T-helper 2 cell treated with Interferon-gamma antibody and Interleukin-4, amounts not matched to agents 5 μg/mL and 100 μg/mL, for 36 hours (primary cell): ENCODE measurements at regions not wholly inside any gene's neighbourhood (a gene's known extent, or its start where the extent isn't known, plus 50 kb on each side); places are given as distances from the start of the nearest gene placed in this dataset.

Experiments
- DNase-seq: peaks from one replicate; pipeline ENCODE4 v3.0.0; 2021; ENCODE audit warnings: low spot score
- H3K27ac Mint-ChIP-seq: one replicate; pipeline ENCODE4 v1.8.0; 2021; ENCODE audit warnings: mild to moderate bottlenecking, mixed read lengths
- H3K27me3 Mint-ChIP-seq: one replicate; pipeline ENCODE4 v1.8.0; 2021; ENCODE audit warnings: low read depth, mixed read lengths
- H3K36me3 Mint-ChIP-seq: one replicate; pipeline ENCODE4 v1.8.0; 2021; ENCODE audit warnings: low read depth, mixed read lengths
- H3K4me1 Mint-ChIP-seq: one replicate; pipeline ENCODE4 v1.8.0; 2021; ENCODE audit warnings: low read depth, mixed read lengths
- H3K4me3 Mint-ChIP-seq: one replicate; pipeline ENCODE4 v1.8.0; 2022; ENCODE audit warnings: mild to moderate bottlenecking, moderate library complexity, mixed read lengths
- H3K9me3 Mint-ChIP-seq: one replicate; pipeline ENCODE4 v1.8.0; 2021; ENCODE audit warnings: mixed read lengths

GRCh38 chr4:147325571-147325981, 155.3 kb upstream of the EDNRA start:
- Mint-ChIP-seq H3K4me1 (no peaks in the 10 kb centered on the region), H3K27ac (no peak overlapping the region), H3K27me3 (no peaks in the 10 kb centered on the region), H3K4me3 (no peak overlapping the region), H3K9me3 (no peaks in the 10 kb centered on the region), H3K36me3 (no peaks in the 10 kb centered on the region)
- no peak for DNase-seq

- no peak for DNase-seq
- H3K27ac Mint-ChIP-seq: no peak overlapping the region
- no peaks in the 10 kb centered on the region for H3K27me3 Mint-ChIP-seq
- H3K36me3 Mint-ChIP-seq: no peaks in the 10 kb centered on the region
- no peaks in the 10 kb centered on the region for H3K9me3 Mint-ChIP-seq
- no peak overlapping the region for H3K4me3 Mint-ChIP-seq
- H3K4me1 Mint-ChIP-seq: no peaks in the 10 kb centered on the region
Measured at GRCh38 chr4:147326591-147326990, 154.3 kb upstream of the EDNRA start.

GRCh38 chr4:147327322-147327721, 153.6 kb upstream of the EDNRA start:
- no peak for DNase-seq
- Mint-ChIP-seq H3K36me3 (no peaks in the 10 kb centered on the region), H3K4me1 (no peaks in the 10 kb centered on the region), H3K27me3 (no peaks in the 10 kb centered on the region), H3K9me3 (no peaks in the 10 kb centered on the region), H3K4me3 (no peak overlapping the region), H3K27ac (no peak overlapping the region)

GRCh38 chr4:147328189-147328588, 152.7 kb upstream of the EDNRA start:
- no peak for DNase-seq
- Mint-ChIP-seq H3K4me3 (no peak overlapping the region), H3K36me3 (no peaks in the 10 kb centered on the region), H3K4me1 (no peaks in the 10 kb centered on the region), H3K27ac (no peak overlapping the region), H3K9me3 (no peaks in the 10 kb centered on the region), H3K27me3 (no peaks in the 10 kb centered on the region)

GRCh38 chr4:147328756-147329446, 152.0 kb upstream of the EDNRA start:
- Mint-ChIP-seq H3K36me3 (no peaks in the 10 kb centered on the region), H3K27me3 (no peaks in the 10 kb centered on the region), H3K4me1 (no peaks in the 10 kb centered on the region), H3K27ac (no peak overlapping the region), H3K9me3 (no peaks in the 10 kb centered on the region), H3K4me3 (no peak overlapping the region)
- no peak for DNase-seq

- H3K4me1 Mint-ChIP-seq: no peaks in the 10 kb centered on the region
- no peak for DNase-seq
- no peak overlapping the region for H3K4me3 Mint-ChIP-seq
- no peaks in the 10 kb centered on the region for H3K27me3 Mint-ChIP-seq
- no peaks in the 10 kb centered on the region for H3K9me3 Mint-ChIP-seq
- no peak overlapping the region for H3K27ac Mint-ChIP-seq
- no peaks in the 10 kb centered on the region for H3K36me3 Mint-ChIP-seq
Measured at GRCh38 chr4:147332091-147332490, 148.8 kb upstream of the EDNRA start.

- DNase-seq: no peak
- H3K4me3 Mint-ChIP-seq: no peak overlapping the region
- H3K4me1 Mint-ChIP-seq: no peaks in the 10 kb centered on the region
- no peaks in the 10 kb centered on the region for H3K36me3 Mint-ChIP-seq
- no peaks in the 10 kb centered on the region for H3K27me3 Mint-ChIP-seq
- H3K27ac Mint-ChIP-seq: no peak overlapping the region
- no peaks in the 10 kb centered on the region for H3K9me3 Mint-ChIP-seq
Measured at GRCh38 chr4:147334478-147334877, 146.4 kb upstream of the EDNRA start.

GRCh38 chr4:147335183-147335582, 145.7 kb upstream of the EDNRA start:
- Mint-ChIP-seq H3K9me3 (no peaks in the 10 kb centered on the region), H3K27me3 (no peaks in the 10 kb centered on the region), H3K36me3 (no peaks in the 10 kb centered on the region), H3K4me1 (no peaks in the 10 kb centered on the region), H3K4me3 (no peak overlapping the region), H3K27ac (no peak overlapping the region)
- DNase-seq: no peak

GRCh38 chr4:147336252-147336651, 144.6 kb upstream of the EDNRA start:
- DNase-seq: no peak
- no peaks in the 10 kb centered on the region for H3K4me1 Mint-ChIP-seq

GRCh38 chr4:147339100-147339499, 141.8 kb upstream of the EDNRA start:
- no peaks in the 10 kb centered on the region for H3K9me3 Mint-ChIP-seq
- no peak overlapping the region for H3K4me3 Mint-ChIP-seq
- no peak for DNase-seq
- H3K36me3 Mint-ChIP-seq: no peaks in the 10 kb centered on the region
- H3K27ac Mint-ChIP-seq: no peak overlapping the region
- no peaks in the 10 kb centered on the region for H3K4me1 Mint-ChIP-seq
- no peaks in the 10 kb centered on the region for H3K27me3 Mint-ChIP-seq

More at GRCh38 chr4:147336252-147336651, 144.6 kb upstream of the EDNRA start:
- no peak overlapping the region for H3K27ac Mint-ChIP-seq
- no peaks in the 10 kb centered on the region for H3K36me3 Mint-ChIP-seq
- no peak overlapping the region for H3K4me3 Mint-ChIP-seq
- H3K27me3 Mint-ChIP-seq: no peaks in the 10 kb centered on the region
- H3K9me3 Mint-ChIP-seq: no peaks in the 10 kb centered on the region

- Mint-ChIP-seq H3K4me3 (no peak overlapping the region), H3K9me3 (no peaks in the 10 kb centered on the region), H3K4me1 (no peaks in the 10 kb centered on the region), H3K27me3 (no peaks in the 10 kb centered on the region), H3K36me3 (no peaks in the 10 kb centered on the region), H3K27ac (no peak overlapping the region)
- no peak for DNase-seq
Measured at GRCh38 chr4:147340111-147340510, 140.8 kb upstream of the EDNRA start.

GRCh38 chr4:147340591-147341120, 140.2 kb upstream of the EDNRA start:
- Mint-ChIP-seq H3K4me3 (no peak overlapping the region), H3K27ac (no peak overlapping the region), H3K4me1 (no peaks in the 10 kb centered on the region), H3K27me3 (no peaks in the 10 kb centered on the region), H3K36me3 (no peaks in the 10 kb centered on the region), H3K9me3 (no peaks in the 10 kb centered on the region)
- DNase-seq: no peak

- Mint-ChIP-seq H3K9me3 (no peaks in the 10 kb centered on the region), H3K4me3 (no peak overlapping the region), H3K27ac (no peak overlapping the region), H3K27me3 (no peaks in the 10 kb centered on the region), H3K4me1 (no peaks in the 10 kb centered on the region), H3K36me3 (no peaks in the 10 kb centered on the region)
- DNase-seq: no peak
Measured at GRCh38 chr4:147343692-147344091, 137.2 kb upstream of the EDNRA start.

GRCh38 chr4:147345662-147346061, 135.2 kb upstream of the EDNRA start:
- DNase-seq: no peak
- Mint-ChIP-seq H3K4me1 (no peaks in the 10 kb centered on the region), H3K27ac (no peak overlapping the region), H3K4me3 (no peak overlapping the region), H3K27me3 (no peaks in the 10 kb centered on the region), H3K9me3 (no peaks in the 10 kb centered on the region), H3K36me3 (no peaks in the 10 kb centered on the region)

GRCh38 chr4:147347217-147347616, 133.7 kb upstream of the EDNRA start:
- H3K36me3 Mint-ChIP-seq: no peaks in the 10 kb centered on the region
- H3K9me3 Mint-ChIP-seq: no peaks in the 10 kb centered on the region
- H3K4me1 Mint-ChIP-seq: no peaks in the 10 kb centered on the region
- no peak for DNase-seq
- H3K4me3 Mint-ChIP-seq: no peak overlapping the region
- no peak overlapping the region for H3K27ac Mint-ChIP-seq
- no peaks in the 10 kb centered on the region for H3K27me3 Mint-ChIP-seq
